ENCODE measurements at regions not wholly inside any gene's neighbourhood (a gene's known extent, or its start where the extent isn't known, plus 50 kb on each side); places are given as distances from the start of the nearest gene placed in this dataset.

DNA sequence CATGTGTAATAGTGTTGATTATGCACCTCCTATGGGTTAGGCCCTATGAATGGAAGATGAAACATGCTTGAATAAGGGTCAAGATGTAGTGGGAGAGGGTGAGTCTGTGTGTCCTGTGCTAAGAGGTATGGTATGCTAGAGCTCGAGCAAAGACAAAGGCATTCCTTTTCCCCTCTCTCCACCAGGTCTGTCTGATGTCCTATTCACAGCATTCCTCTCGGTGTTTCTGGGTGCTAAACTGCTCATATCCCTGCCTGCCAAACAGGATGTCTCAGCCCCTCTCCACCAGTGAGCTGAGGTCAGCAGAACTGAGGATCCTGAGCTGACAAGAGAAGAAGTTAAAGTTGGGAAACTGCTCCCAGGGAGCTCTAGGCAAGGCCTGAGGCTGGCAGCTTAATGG is 344.9 kb downstream of the TSN start:
- POLR2A ChIA-PET: no interaction called here
- TF ChIP-seq, protein P1, sequence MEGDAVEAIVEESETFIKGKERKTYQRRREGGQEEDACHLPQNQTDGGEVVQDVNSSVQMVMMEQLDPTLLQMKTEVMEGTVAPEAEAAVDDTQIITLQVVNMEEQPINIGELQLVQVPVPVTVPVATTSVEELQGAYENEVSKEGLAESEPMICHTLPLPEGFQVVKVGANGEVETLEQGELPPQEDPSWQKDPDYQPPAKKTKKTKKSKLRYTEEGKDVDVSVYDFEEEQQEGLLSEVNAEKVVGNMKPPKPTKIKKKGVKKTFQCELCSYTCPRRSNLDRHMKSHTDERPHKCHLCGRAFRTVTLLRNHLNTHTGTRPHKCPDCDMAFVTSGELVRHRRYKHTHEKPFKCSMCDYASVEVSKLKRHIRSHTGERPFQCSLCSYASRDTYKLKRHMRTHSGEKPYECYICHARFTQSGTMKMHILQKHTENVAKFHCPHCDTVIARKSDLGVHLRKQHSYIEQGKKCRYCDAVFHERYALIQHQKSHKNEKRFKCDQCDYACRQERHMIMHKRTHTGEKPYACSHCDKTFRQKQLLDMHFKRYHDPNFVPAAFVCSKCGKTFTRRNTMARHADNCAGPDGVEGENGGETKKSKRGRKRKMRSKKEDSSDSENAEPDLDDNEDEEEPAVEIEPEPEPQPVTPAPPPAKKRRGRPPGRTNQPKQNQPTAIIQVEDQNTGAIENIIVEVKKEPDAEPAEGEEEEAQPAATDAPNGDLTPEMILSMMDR (IDR thresholded peaks at IDR 0.05; ENCODE audit: insufficient read depth in 1 of 2, low read depth in 1 of 2, low read length in 1 of 2, severe bottlenecking in 1 of 2, unreplicated experiment in 1 of 2): no peak
- no TSS peak for BruUV-seq (replicated peaks)

DNA sequence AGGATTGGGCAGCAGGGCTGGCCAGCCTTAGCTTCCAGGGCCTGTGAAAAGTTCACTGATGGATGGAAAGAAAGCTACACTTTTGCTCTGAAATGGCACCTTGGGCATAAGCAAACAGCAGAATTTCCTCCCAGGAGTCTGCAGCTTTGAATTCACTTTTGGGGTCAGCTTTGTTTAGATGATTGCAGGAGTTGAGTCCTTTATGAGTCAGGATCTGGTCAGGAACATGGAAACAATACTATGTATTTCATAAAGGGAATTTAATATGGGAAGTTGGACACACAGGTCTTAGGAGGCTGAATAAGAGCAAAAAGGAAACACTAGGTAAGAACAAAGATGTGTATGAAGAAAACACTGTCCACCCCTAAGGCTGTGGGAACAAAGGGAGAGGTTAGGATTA is 345.3 kb downstream of the TSN start:
- Mint-ChIP-seq H3K36me3 (ENCODE audit: insufficient read depth, unreplicated experiment) (no peaks in the 10 kb centered on the region), H3K9me3 (ENCODE audit: unreplicated experiment) (peaks cover 16% of the 10 kb centered on the region), H3K4me3 (ENCODE audit: unreplicated experiment) (no peak overlapping the region), H3K4me1 (ENCODE audit: low read depth, unreplicated experiment) (peaks cover 17% of the 10 kb centered on the region), H3K27ac (ENCODE audit: unreplicated experiment) (no peak overlapping the region), H3K27me3 (ENCODE audit: insufficient read depth, unreplicated experiment) (no peaks in the 10 kb centered on the region)
- ChIA-PET POLR2A (no interaction called here), CTCF (no interaction called here)
- Histone ChIP-seq H3K9me3 (no peaks in the 10 kb centered on the region), H3K4me3 (ENCODE audit: low read depth, low read length) (no peak overlapping the region), H3K36me3 (ENCODE audit: control insufficient read depth, insufficient read depth, low read length) (no peaks in the 10 kb centered on the region), H3K4me1 (peaks cover 10% of the 10 kb centered on the region), H3K27me3 (replicated peaks; ENCODE audit: control insufficient read depth, insufficient read depth, low read length) (no peaks in the 10 kb centered on the region; the same call in 1 of the 2 replicates)
- BruUV-seq (replicated peaks): no TSS peak
- intact Hi-C loops (cut with micrococcal nuclease; ENCODE audit: unreplicated experiment): no loop called here
- DNase-seq: no peak
- TF ChIP-seq, protein P1 (IDR thresholded peaks at IDR 0.05; ENCODE audit: insufficient read depth in 1 of 2, low read depth in 1 of 2, low read length in 1 of 2, severe bottlenecking in 1 of 2, unreplicated experiment in 1 of 2): no peak

More for the DNA sequence above, 344.9 kb downstream of the TSN start:
- no peak for DNase-seq
- Mint-ChIP-seq H3K9me3 (ENCODE audit: unreplicated experiment) (peaks cover 15% of the 10 kb centered on the region), H3K36me3 (ENCODE audit: insufficient read depth, unreplicated experiment) (no peaks in the 10 kb centered on the region), H3K4me3 (ENCODE audit: unreplicated experiment) (no peak overlapping the region), H3K27me3 (ENCODE audit: insufficient read depth, unreplicated experiment) (no peaks in the 10 kb centered on the region), H3K4me1 (ENCODE audit: low read depth, unreplicated experiment) (peaks cover 13% of the 10 kb centered on the region), H3K27ac (ENCODE audit: unreplicated experiment) (no peak overlapping the region)
- intact Hi-C loops (cut with micrococcal nuclease; ENCODE audit: unreplicated experiment): no loop called here
- H3K27me3 ChIP-seq (replicated peaks; ENCODE audit: control insufficient read depth, insufficient read depth, low read length): no peaks in the 10 kb centered on the region; the same call in 1 of the 2 replicates
- H3K9me3 ChIP-seq: no peaks in the 10 kb centered on the region
- H3K36me3 ChIP-seq (ENCODE audit: control insufficient read depth, insufficient read depth, low read length): no peaks in the 10 kb centered on the region
- CTCF ChIA-PET: no interaction called here
- no peak overlapping the region for H3K4me3 ChIP-seq (ENCODE audit: low read depth, low read length)
- peaks cover 6% of the 10 kb centered on the region for H3K4me1 ChIP-seq

DNA sequence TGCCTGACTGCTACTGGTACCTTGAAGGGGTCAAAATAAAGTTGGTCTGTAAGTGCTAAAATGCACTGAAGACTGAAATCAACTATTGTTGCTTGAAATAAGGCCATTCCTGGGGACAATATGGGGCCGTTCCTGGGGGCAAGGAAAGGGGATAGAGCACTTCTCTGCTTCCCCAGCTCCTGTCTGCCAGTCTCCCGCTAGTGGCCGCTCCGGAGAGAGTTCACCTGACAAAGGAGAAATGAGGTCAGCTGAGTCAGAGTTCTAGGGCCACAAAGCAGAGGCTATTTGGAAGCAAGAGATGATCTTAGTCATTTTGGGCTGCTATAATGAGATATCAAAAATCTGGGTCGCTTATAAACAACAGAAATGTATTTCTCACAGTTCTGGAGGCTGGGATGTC is 345.9 kb downstream of the TSN start:
- ChIA-PET CTCF (no interaction called here), POLR2A (no interaction called here)
- H3K4me1 ChIP-seq: peaks cover 14% of the 10 kb centered on the region
- no peak overlapping the region for H3K27ac Mint-ChIP-seq (ENCODE audit: unreplicated experiment)
- peaks cover 23% of the 10 kb centered on the region for H3K4me1 Mint-ChIP-seq (ENCODE audit: low read depth, unreplicated experiment)
- no peaks in the 10 kb centered on the region; the same call in 1 of the 2 replicates for H3K27me3 ChIP-seq (replicated peaks; ENCODE audit: control insufficient read depth, insufficient read depth, low read length)
- no peak overlapping the region for H3K4me3 ChIP-seq (ENCODE audit: low read depth, low read length)
- H3K4me3 Mint-ChIP-seq (ENCODE audit: unreplicated experiment): no peak overlapping the region
- H3K27me3 Mint-ChIP-seq (ENCODE audit: insufficient read depth, unreplicated experiment): no peaks in the 10 kb centered on the region
- DNase-seq: no peak
- BruUV-seq (replicated peaks): no TSS peak
- H3K9me3 ChIP-seq: no peaks in the 10 kb centered on the region
- H3K36me3 Mint-ChIP-seq (ENCODE audit: insufficient read depth, unreplicated experiment): no peaks in the 10 kb centered on the region
- intact Hi-C loops (cut with micrococcal nuclease; ENCODE audit: unreplicated experiment): no loop called here
- TF ChIP-seq, protein P1 (IDR thresholded peaks at IDR 0.05; ENCODE audit: insufficient read depth in 1 of 2, low read depth in 1 of 2, low read length in 1 of 2, severe bottlenecking in 1 of 2, unreplicated experiment in 1 of 2): no peak
- peaks cover 16% of the 10 kb centered on the region for H3K9me3 Mint-ChIP-seq (ENCODE audit: unreplicated experiment)
- H3K36me3 ChIP-seq (ENCODE audit: control insufficient read depth, insufficient read depth, low read length): no peaks in the 10 kb centered on the region
